ENCODE measurements at regions not wholly inside any gene's neighbourhood (a gene's known extent, or its start where the extent isn't known, plus 50 kb on each side); places are given as distances from the start of the nearest gene placed in this dataset.

GRCh38 chr5:155807884-155808576 lies 518.9 kb upstream of the SGCD start:
- Histone ChIP-seq H3K27ac (ENCODE audit: low read depth in 1 of 2, low read length in 2 of 2) (no peak overlapping the region), H3K4me3 (ENCODE audit: low read depth in 1 of 3, low read length in 3 of 3) (no peak overlapping the region), H3K9ac (ENCODE audit: low read depth in 1 of 2, low read length in 2 of 2) (no peak overlapping the region), H3K36me3 (ENCODE audit: control insufficient read depth in 4 of 4, insufficient read depth in 3 of 4, low read depth in 1 of 4, low read length in 3 of 4) (no peaks in the 10 kb centered on the region), H3K27me3 (ENCODE audit: control insufficient read depth in 4 of 4, insufficient read depth in 4 of 4, low read length in 3 of 4) (peaks cover 0 to 4% (median 0%) of the 10 kb centered on the region in 4 donors), H3K4me1 (ENCODE audit: control insufficient read depth in 4 of 4, insufficient read depth in 4 of 4, low read length in 3 of 4) (no peaks in the 10 kb centered on the region), H3K9me3 (ENCODE audit: control insufficient read depth in 4 of 4, low read length in 3 of 4) (no peaks in the 10 kb centered on the region)
- no peak for TF ChIP-seq REST (IDR thresholded peaks at IDR 0.05)
- TF ChIP-seq TAF1 (conservative IDR thresholded peaks at IDR 0.05): no peak
- TF ChIP-seq JUND (IDR thresholded peaks at IDR 0.05): no peak
- no peak for TF ChIP-seq SP1 (IDR thresholded peaks at IDR 0.05)
- TF ChIP-seq ZBTB33 (IDR thresholded peaks at IDR 0.05): no peak
- TF ChIP-seq CTCF (IDR thresholded peaks at IDR 0.05; ENCODE audit: low read depth, low read length, missing input control): no peak
- TF ChIP-seq HNF4A (conservative IDR thresholded peaks at IDR 0.05): no peak
- 72% methylated on average over 3 of the region's 3 CpGs for WGBS
- DNase-seq (ENCODE audit: low spot score): no peak

- DNase-seq (ENCODE audit: low spot score): no peak
- Histone ChIP-seq H3K27ac (ENCODE audit: low read depth in 1 of 2, low read length in 2 of 2) (no peak overlapping the region), H3K27me3 (ENCODE audit: control insufficient read depth in 4 of 4, insufficient read depth in 4 of 4, low read length in 3 of 4) (peaks cover 0 to 3% (median 1%) of the 10 kb centered on the region in 4 donors), H3K36me3 (ENCODE audit: control insufficient read depth in 4 of 4, insufficient read depth in 3 of 4, low read depth in 1 of 4, low read length in 3 of 4) (no peaks in the 10 kb centered on the region), H3K4me3 (ENCODE audit: low read depth in 1 of 3, low read length in 3 of 3) (no peak overlapping the region), H3K9ac (ENCODE audit: low read depth in 1 of 2, low read length in 2 of 2) (no peak overlapping the region), H3K4me1 (ENCODE audit: control insufficient read depth in 4 of 4, insufficient read depth in 4 of 4, low read length in 3 of 4) (no peaks in the 10 kb centered on the region), H3K9me3 (ENCODE audit: control insufficient read depth in 4 of 4, low read length in 3 of 4) (no peaks in the 10 kb centered on the region)
- 47% methylated on average over 1 of the region's 1 CpG for WGBS
- TF ChIP-seq YY1 (IDR thresholded peaks at IDR 0.05): no peak
- no peak for TF ChIP-seq ZBTB33 (IDR thresholded peaks at IDR 0.05)
- no peak for TF ChIP-seq NR2F2 (IDR thresholded peaks at IDR 0.05)
- no peak for TF ChIP-seq GABPA (IDR thresholded peaks at IDR 0.05 in 1 of 2, conservative IDR thresholded peaks at IDR 0.05 in 1 of 2)
- TF ChIP-seq MAX (IDR thresholded peaks at IDR 0.05): no peak
- no peak for TF ChIP-seq ATF3 (IDR thresholded peaks at IDR 0.05)
- no peak for TF ChIP-seq EGR1 (IDR thresholded peaks at IDR 0.05; ENCODE audit: low read depth in 2 of 2)
- TF ChIP-seq REST (IDR thresholded peaks at IDR 0.05): no peak
- no peak for TF ChIP-seq CTCF (IDR thresholded peaks at IDR 0.05; ENCODE audit: low read depth, low read length, missing input control)
- TF ChIP-seq RAD21 (IDR thresholded peaks at IDR 0.05): no peak
- no peak for TF ChIP-seq TAF1 (conservative IDR thresholded peaks at IDR 0.05)
Measured at GRCh38 chr5:155815248-155815647, 511.7 kb upstream of the SGCD start.

Data from liver (tissue), 8 donors.